HepG2 (cell line): ENCODE measurements at regions not wholly inside any gene's neighbourhood (a gene's known extent, or its start where the extent isn't known, plus 50 kb on each side); places are given as distances from the start of the nearest gene placed in this dataset.

Experiments used
- ATAC-seq: fragments of 200-7000 bp; cut with Tn5 transposase; 3 replicates; pipeline ENCODE4 v1.9.1; 2020; ENCODE audit warnings: mild to moderate bottlenecking, moderate library complexity
- BruUV-seq: library from RNA; stranded (reverse); fragments of 400-500 nt; replicated peaks from 2 replicates; lab custom pipeline; 2021; lab: Mats Ljungman, UMichigan
- CTCF ChIA-PET: fragments of 300-600 bp; formaldehyde crosslinking; extraction: SDS; loops from one replicate; lab custom pipeline; 2021; ENCODE audit warnings: low total read pairs, inconsistent platforms, low intra/inter-chr PET ratio; lab: Yijun Ruan, JAX
- POLR2A ChIA-PET: fragments of 350-600 bp; sonication (Branson Sonifier 250); formaldehyde crosslinking; loops from one replicate; lab custom pipeline; 2020; ENCODE audit warnings: antibody characterized with exemption, inconsistent platforms; lab: Yijun Ruan, JAX
- DNase-seq: peaks from one replicate; pipeline ENCODE4 v3.0.0-alpha.2; 2015; ENCODE audit warnings: low spot score
- FAIRE-seq: peaks from 3 replicates; lab custom pipeline; 2011; peaks lifted over from hg19 to GRCh38; lab: Jason Lieb, UNC
- H2AFZ ChIP-seq: one replicate; pipeline ENCODE4 v1.6.1; 2011; ENCODE audit warnings: low read length, inconsistent platforms
- H3K27ac ChIP-seq: fragments of 300-600 bp; 3 replicates; pipeline ENCODE4 v1.8.0; 2011; ENCODE audit warnings: mixed run types, mild to moderate bottlenecking, mixed read lengths, low read length, inconsistent platforms; ENCODE audit not compliant: insufficient read depth; ENCODE audit errors: extremely low read length
- H3K27me3 ChIP-seq, 2 experiments: fragments of 200-600 bp in 1 of 2; 2 replicates in 1 of 2; 3 replicates in 1 of 2; pipeline versions ENCODE4 v1.6.0 to v1.8.0; 2011; ENCODE audit warnings: low read length in 2 of 2, mild to moderate bottlenecking in 2 of 2, moderate library complexity in 2 of 2, inconsistent platforms in 1 of 2; ENCODE audit not compliant: insufficient read depth in 2 of 2, control insufficient read depth in 1 of 2
- H3K36me3 ChIP-seq, 2 experiments: fragments of 200-600 bp in 1 of 2; replicated peaks in 1 of 2; 2 replicates in 1 of 2; 3 replicates in 1 of 2; pipeline versions ENCODE4 v1.5.1 to v1.8.0; 2011; ENCODE audit warnings: low read length in 2 of 2, inconsistent platforms in 1 of 2; ENCODE audit not compliant: insufficient read depth in 2 of 2, control insufficient read depth in 1 of 2
- H3K4me1 ChIP-seq: 2 replicates; pipeline ENCODE4 v1.5.1; 2012; ENCODE audit warnings: low read length, inconsistent platforms; ENCODE audit not compliant: insufficient read depth
- H3K4me2 ChIP-seq: 2 replicates; pipeline ENCODE4 v1.6.0; 2011; ENCODE audit warnings: low read depth, low read length, inconsistent platforms
- H3K4me3 ChIP-seq, 3 experiments: fragments of 200-600 bp in 1 of 3; sonication (generic), shearing (Covaris generic) in 1 of 3; replicated peaks in 1 of 3; 2 replicates each; pipeline ENCODE4 v1.5.1; 2011 to 2016; ENCODE audit warnings: low read length in 3 of 3, inconsistent platforms in 2 of 3, low read depth in 2 of 3, mild to moderate bottlenecking in 2 of 3, control low read depth in 1 of 3, mixed read lengths in 1 of 3; ENCODE audit not compliant: insufficient read depth in 1 of 3
- H3K79me2 ChIP-seq: one replicate; pipeline ENCODE4 v1.6.1; 2011; ENCODE audit warnings: low read length, inconsistent platforms; ENCODE audit not compliant: insufficient read depth
- H3K9ac ChIP-seq: 2 replicates; pipeline ENCODE4 v1.6.0; 2011; ENCODE audit warnings: mild to moderate bottlenecking, low read depth, low read length, inconsistent platforms; ENCODE audit not compliant: insufficient read depth
- H3K9me3 ChIP-seq: 2 replicates; pipeline ENCODE4 v1.5.1; 2012; ENCODE audit warnings: mild to moderate bottlenecking, low read length
- H4K20me1 ChIP-seq: 2 replicates; pipeline ENCODE4 v1.6.0; 2011; ENCODE audit warnings: inconsistent platforms, mild to moderate bottlenecking, low read length, moderate library complexity; ENCODE audit not compliant: insufficient read depth
- AHR ChIP-seq: IDR thresholded peaks from 2 replicates; pipeline ENCODE4 v1.6.1; 2018; ENCODE audit warnings: missing genetic modification reagents, missing compliant biosample characterization
- HNRNPK ChIP-seq: fragments of 200-400 bp; formaldehyde crosslinking; IDR thresholded peaks from 2 replicates; pipeline ENCODE4 v1.6.1; 2018; ENCODE audit warnings: low read length, low read depth, moderate library complexity, mild to moderate bottlenecking; ENCODE audit not compliant: poor library complexity, severe bottlenecking
- HOXA9 ChIP-seq: sonication (generic); formaldehyde crosslinking; IDR thresholded peaks from 2 replicates; pipeline ENCODE4 v1.8.1; 2022; ENCODE audit warnings: missing genetic modification reagents, mild to moderate bottlenecking, moderate library complexity, borderline replicate concordance
- KMT2B ChIP-seq: IDR thresholded peaks from 2 replicates; pipeline ENCODE4 v1.6.1; 2016; ENCODE audit warnings: missing genetic modification reagents, missing compliant biosample characterization
- MAFF ChIP-seq: IDR thresholded peaks from 2 replicates; pipeline ENCODE4 v1.6.1; 2011; ENCODE audit warnings: low read depth, low read length, improper control_type of control experiment
- MAFK ChIP-seq, 2 experiments: IDR thresholded peaks in 1 of 2; conservative IDR thresholded peaks in 1 of 2; 2 replicates each; pipeline ENCODE4 v1.6.1; 2011; ENCODE audit warnings: improper control_type of control experiment in 2 of 2, low read length in 2 of 2
- TBX3 ChIP-seq: fragments of 450-650 bp; IDR thresholded peaks from 2 replicates; pipeline ENCODE4 v1.6.1; 2017; ENCODE audit warnings: antibody characterized with exemption, mild to moderate bottlenecking, inconsistent platforms, borderline replicate concordance
- ZC3H13 ChIP-seq: sonication (generic); formaldehyde crosslinking; IDR thresholded peaks from 2 replicates; pipeline ENCODE4 v1.8.1; 2023; ENCODE audit warnings: mild to moderate bottlenecking, missing genetic modification reagents, moderate library complexity
- ZNF136 ChIP-seq: sonication (generic); formaldehyde crosslinking; IDR thresholded peaks from 2 replicates; pipeline ENCODE4 v1.8.1; 2022; ENCODE audit warnings: low read depth, mild to moderate bottlenecking, moderate library complexity, missing genetic modification reagents
- ZNF17 ChIP-seq: sonication (generic); formaldehyde crosslinking; IDR thresholded peaks from 2 replicates; pipeline ENCODE4 v1.5.0; 2020; ENCODE audit warnings: mild to moderate bottlenecking, missing genetic modification reagents
- ZNF3 ChIP-seq: IDR thresholded peaks from 2 replicates; pipeline ENCODE4 v1.7.0; 2017; ENCODE audit warnings: inconsistent platforms
- ZNF546 ChIP-seq: sonication (generic); formaldehyde crosslinking; conservative IDR thresholded peaks from 2 replicates; pipeline ENCODE4 v1.8.1; 2023; ENCODE audit warnings: mild to moderate bottlenecking, missing genetic modification reagents
- WGBS: methylation state at CpG from one replicate; pipeline ENCODE4 v1.1.6; 2017; ENCODE audit warnings: low lambda C conversion rate; 5-methylcytosine and 5-hydroxymethylcytosine counted together
- in situ Hi-C: cut with HindIII; loops from 2 replicates; pipeline ENCODE4 v1.10.0; 2017; ENCODE audit warnings: low pct_unique_long_range_greater_than_20kb; ENCODE audit not compliant: extremely low pct_ligation_motif_present
- intact Hi-C: fragments of 100-400 bp; cut with micrococcal nuclease; formaldehyde crosslinking; loops from one replicate; pipeline ENCODE4 v1.10.0; 2022; ENCODE audit not compliant: unreplicated experiment
- TF ChIP-seq, protein P1 (sequence below): IDR thresholded peaks from 2 replicates; pipeline ENCODE4 v1.6.1; 2016; ENCODE audit warnings: missing compliant biosample characterization, missing genetic modification reagents, borderline replicate concordance

DNA sequence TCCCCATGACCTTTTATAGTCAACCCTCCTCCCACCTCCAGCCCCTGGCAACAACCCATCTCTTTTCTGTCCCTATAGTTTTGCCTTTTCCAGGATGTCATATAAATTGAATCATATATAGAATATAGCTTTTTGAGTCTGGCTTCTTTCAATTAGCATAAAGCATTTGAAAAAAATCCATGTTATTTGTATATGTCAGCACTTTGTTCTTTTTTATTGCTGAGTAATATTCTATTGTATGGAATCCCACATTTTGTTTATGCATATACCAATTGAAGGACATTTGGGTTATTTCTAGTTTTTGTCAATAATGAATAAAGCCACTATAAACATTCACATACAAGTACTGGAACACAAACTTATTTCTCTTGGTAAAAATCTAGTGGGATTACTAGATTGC lies 58.0 kb upstream of the SSR3 start:
- BruUV-seq = no TSS peak
- intact Hi-C loops = no loop called here

DNA sequence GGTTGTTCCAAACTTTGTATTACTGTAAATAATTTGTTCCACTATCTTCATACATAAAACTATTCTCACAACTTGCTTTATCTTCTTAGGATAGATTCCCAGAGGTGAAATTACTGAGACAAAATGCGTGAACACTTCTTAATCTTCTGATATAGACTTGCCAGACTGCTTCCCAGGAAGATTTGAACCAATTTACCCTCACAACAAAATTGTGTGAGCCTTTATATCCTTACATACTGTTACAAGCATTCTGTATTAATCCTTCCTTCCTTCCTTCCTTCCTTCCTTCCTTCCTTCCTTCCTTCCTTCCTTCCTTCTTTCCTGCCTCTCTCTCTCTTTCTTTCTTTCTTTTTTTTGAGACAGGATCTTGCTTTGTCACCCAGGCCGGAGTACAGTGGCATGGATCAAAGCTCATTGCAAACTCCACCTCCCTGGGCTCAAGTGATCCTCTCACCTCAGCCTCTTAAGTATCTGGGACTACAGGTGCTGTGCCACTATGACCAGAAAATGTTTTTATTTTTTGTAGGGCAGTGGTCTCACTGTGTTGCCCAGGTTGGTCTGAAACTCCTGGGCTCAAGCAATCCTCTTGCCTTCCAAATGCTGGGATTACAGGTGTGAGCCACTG lies 57.1 kb upstream of the SSR3 start:
- H3K4me2 ChIP-seq = no peak overlapping the region
- CTCF ChIA-PET = no interaction called here
- H3K36me3 ChIP-seq = no peaks in the 10 kb centered on the region
- H3K79me2 ChIP-seq = no peaks in the 10 kb centered on the region
- no peak overlapping the region for H3K27ac ChIP-seq
- BruUV-seq = no TSS peak
- no peaks in the 10 kb centered on the region for H4K20me1 ChIP-seq
- DNase-seq (no peak), ATAC-seq (no peak), FAIRE-seq (no peak)
- TF ChIP-seq HNRNPK = no peak
- TF ChIP-seq ZNF3 (CRISPR knock-in tag) = no peak
- TF ChIP-seq, protein P1, sequence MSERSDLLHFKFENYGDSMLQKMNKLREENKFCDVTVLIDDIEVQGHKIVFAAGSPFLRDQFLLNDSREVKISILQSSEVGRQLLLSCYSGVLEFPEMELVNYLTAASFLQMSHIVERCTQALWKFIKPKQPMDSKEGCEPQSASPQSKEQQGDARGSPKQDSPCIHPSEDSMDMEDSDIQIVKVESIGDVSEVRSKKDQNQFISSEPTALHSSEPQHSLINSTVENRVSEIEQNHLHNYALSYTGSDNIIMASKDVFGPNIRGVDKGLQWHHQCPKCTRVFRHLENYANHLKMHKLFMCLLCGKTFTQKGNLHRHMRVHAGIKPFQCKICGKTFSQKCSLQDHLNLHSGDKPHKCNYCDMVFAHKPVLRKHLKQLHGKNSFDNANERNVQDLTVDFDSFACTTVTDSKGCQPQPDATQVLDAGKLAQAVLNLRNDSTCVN (CRISPR knock-in tag) = no peak
- H3K4me3 ChIP-seq = no peak overlapping the region
- POLR2A ChIA-PET = no interaction called here
- no peak overlapping the region for H3K9ac ChIP-seq
- no peak overlapping the region for H2AFZ ChIP-seq
- in situ Hi-C loops (no loop called here), intact Hi-C loops (no loop called here)
- no peaks in the 10 kb centered on the region for H3K9me3 ChIP-seq
- peaks cover 0 to 12% of the 10 kb centered on the region in 2 experiments; a peak in 2 of 5 replicates for H3K27me3 ChIP-seq
- 8% methylated on average over 2 of the region's 2 CpGs for WGBS
- H3K4me1 ChIP-seq = peaks cover 10% of the 10 kb centered on the region

More for the DNA sequence above, 58.0 kb upstream of the SSR3 start:
- Histone ChIP-seq H3K27me3 (0 out of 5 replicates have a peak, but pooled peaks cover 0 to 7% of the 10 kb centered on the region in 2 experiments), H4K20me1 (no peaks in the 10 kb centered on the region), H3K9ac (no peak overlapping the region), H3K27ac (no peak overlapping the region), H3K36me3 (no peaks in the 10 kb centered on the region), H3K4me3 (no peak overlapping the region), H3K4me1 (peaks cover 10% of the 10 kb centered on the region), H3K79me2 (no peaks in the 10 kb centered on the region), H2AFZ (no peak overlapping the region), H3K9me3 (no peaks in the 10 kb centered on the region), H3K4me2 (no peak overlapping the region)
- DNase-seq = no peak
- CTCF ChIA-PET = no interaction called here
- no peak for FAIRE-seq
- POLR2A ChIA-PET = no interaction called here
- TF ChIP-seq ZNF136 (CRISPR knock-in tag) (no peak), KMT2B (CRISPR knock-in tag) (no peak), ZC3H13 (CRISPR knock-in tag) (no peak), AHR (no peak), MAFF (peak; percentile 92), ZNF546 (CRISPR knock-in tag) (no peak), TBX3 (no peak), HOXA9 (no peak), MAFK (conservative IDR thresholded peaks at IDR 0.05 in 1 of 2, IDR thresholded peaks at IDR 0.05 in 1 of 2; ENCODE audit: low read length in 2 of 2) (peak; percentile 83 to 95), ZNF17 (CRISPR knock-in tag) (no peak)
- in situ Hi-C loops = no loop called here
- ATAC-seq = no peak
